Type B pancreatic cell (in vitro differentiated cells): ENCODE measurements at regions not wholly inside any gene's neighbourhood (a gene's known extent, or its start where the extent isn't known, plus 50 kb on each side); places are given as distances from the start of the nearest gene placed in this dataset.
"Not testable (repeated sequence)": the region's sequence is repeated elsewhere in the genome, so short reads cannot be mapped to it uniquely, and the experiment has no call there.

Experiments
- DNase-seq: peaks from one replicate; pipeline ENCODE4 v3.0.0; 2021; ENCODE audit warnings: mixed read lengths; ENCODE audit not compliant: unreplicated experiment; ENCODE audit errors: extremely low spot score
- H3K27ac Mint-ChIP-seq: 2 replicates; pipeline ENCODE4 v1.8.0; 2021; ENCODE audit warnings: mild to moderate bottlenecking, mixed read lengths
- H3K27me3 Mint-ChIP-seq: 2 replicates; pipeline ENCODE4 v1.8.0; 2021; ENCODE audit warnings: mixed read lengths
- H3K36me3 Mint-ChIP-seq: 2 replicates; pipeline ENCODE4 v1.8.0; 2021; ENCODE audit warnings: mixed read lengths
- H3K4me1 Mint-ChIP-seq: one replicate; pipeline ENCODE4 v1.8.0; 2021; ENCODE audit warnings: mixed read lengths; ENCODE audit not compliant: unreplicated experiment
- H3K4me3 Mint-ChIP-seq: 2 replicates; pipeline ENCODE4 v1.8.0; 2021; ENCODE audit warnings: mild to moderate bottlenecking, mixed read lengths
- H3K9me3 Mint-ChIP-seq: 2 replicates; pipeline ENCODE4 v1.8.0; 2021; ENCODE audit warnings: mixed read lengths
- CTCF ChIP-seq: fragments of 200-600 bp; sonication (generic); conservative IDR thresholded peaks from 2 replicates; pipeline ENCODE4 v1.5.0; 2021; ENCODE audit warnings: antibody characterized with exemption, mild to moderate bottlenecking

GRCh38 chr6:130610303-130610702 lies 216.9 kb upstream of the SMLR1 start:
- Mint-ChIP-seq H3K4me1 (peaks cover 4% of the 10 kb centered on the region), H3K27me3 (no peaks in the 10 kb centered on the region), H3K36me3 (no peaks in the 10 kb centered on the region), H3K4me3 (no peak overlapping the region), H3K27ac (no peak overlapping the region), H3K9me3 (no peaks in the 10 kb centered on the region)
- no peak for DNase-seq
- no peak for TF ChIP-seq CTCF

GRCh38 chr6:130611366-130611765 lies 215.8 kb upstream of the SMLR1 start:
- no peak for TF ChIP-seq CTCF
- peaks cover 4% of the 10 kb centered on the region for H3K4me1 Mint-ChIP-seq
- H3K36me3 Mint-ChIP-seq: no peaks in the 10 kb centered on the region
- no peaks in the 10 kb centered on the region for H3K9me3 Mint-ChIP-seq
- H3K4me3 Mint-ChIP-seq: no peak overlapping the region
- no peak for DNase-seq
- H3K27me3 Mint-ChIP-seq: no peaks in the 10 kb centered on the region
- H3K27ac Mint-ChIP-seq: no peak overlapping the region

- Mint-ChIP-seq H3K36me3 (no peaks in the 10 kb centered on the region), H3K4me3 (no peak overlapping the region), H3K27me3 (no peaks in the 10 kb centered on the region), H3K9me3 (no peaks in the 10 kb centered on the region), H3K4me1 (peaks cover 4% of the 10 kb centered on the region), H3K27ac (no peak overlapping the region)
- DNase-seq: no peak
- no peak for TF ChIP-seq CTCF
These were observed 214.0 kb upstream of the SMLR1 start for GRCh38 chr6:130613176-130613575.

- DNase-seq: no peak
- H3K36me3 Mint-ChIP-seq: no peaks in the 10 kb centered on the region
- no peak overlapping the region for H3K4me3 Mint-ChIP-seq
- H3K27ac Mint-ChIP-seq: no peak overlapping the region
- peaks cover 3% of the 10 kb centered on the region for H3K4me1 Mint-ChIP-seq
- no peak for TF ChIP-seq CTCF
- no peaks in the 10 kb centered on the region for H3K27me3 Mint-ChIP-seq
- H3K9me3 Mint-ChIP-seq: no peaks in the 10 kb centered on the region
These were observed 211.4 kb upstream of the SMLR1 start for GRCh38 chr6:130615816-130616215.

GRCh38 chr6:130617658-130618057 lies 209.5 kb upstream of the SMLR1 start:
- no peaks in the 10 kb centered on the region for H3K36me3 Mint-ChIP-seq
- no peak for DNase-seq
- no peak overlapping the region for H3K4me3 Mint-ChIP-seq
- TF ChIP-seq CTCF: no peak
- no peaks in the 10 kb centered on the region for H3K27me3 Mint-ChIP-seq
- no peak overlapping the region for H3K27ac Mint-ChIP-seq
- no peaks in the 10 kb centered on the region for H3K9me3 Mint-ChIP-seq
- H3K4me1 Mint-ChIP-seq: no peaks in the 10 kb centered on the region

- not testable (repeated sequence) for H3K27me3 Mint-ChIP-seq, H3K4me1 Mint-ChIP-seq, H3K27ac Mint-ChIP-seq, H3K4me3 Mint-ChIP-seq, H3K9me3 Mint-ChIP-seq, H3K36me3 Mint-ChIP-seq, DNase-seq
These were observed 208.4 kb upstream of the SMLR1 start for GRCh38 chr6:130618806-130619205.
